K562 (cell line): ENCODE measurements at regions not wholly inside any gene's neighbourhood (a gene's known extent, or its start where the extent isn't known, plus 50 kb on each side); places are given as distances from the start of the nearest gene placed in this dataset.

Experiments used
- ATAC-seq: fragments of 200-7000 bp; cut with Tn5 transposase; 3 replicates; pipeline ENCODE4 v1.9.1; 2020; ENCODE audit warnings: moderate library complexity
- BruUV-seq: library from RNA; stranded (reverse); fragments of 400-500 nt; replicated peaks from 2 replicates; lab custom pipeline; 2021; lab: Mats Ljungman, UMichigan
- CTCF ChIA-PET: fragments of 300-600 bp; formaldehyde crosslinking; extraction: SDS; loops from one replicate; lab custom pipeline; 2021; ENCODE audit warnings: low intra/inter-chr PET ratio; lab: Yijun Ruan, JAX
- POLR2A ChIA-PET: fragments of 300-600, 350-650 bp; sonication (Branson Sonifier 250); formaldehyde crosslinking; extraction: SDS; loops from one replicate; lab custom pipeline; 2021; ENCODE audit warnings: antibody characterized with exemption, inconsistent platforms; lab: Yijun Ruan, JAX
- DNase-seq, 4 experiments: peaks; one replicate each; pipeline versions ENCODE4 v3.0.0 to v3.0.0-alpha.2; 2011 to 2018; ENCODE audit warnings: low spot score in 3 of 4, mixed read lengths in 3 of 4; ENCODE audit errors: extremely low read depth in 1 of 4
- FAIRE-seq: peaks from 2 replicates; lab custom pipeline; 2011; peaks lifted over from hg19 to GRCh38; lab: Jason Lieb, UNC
- H2AFZ ChIP-seq: 2 replicates; pipeline ENCODE4 v1.6.0; 2011; ENCODE audit warnings: low read depth, low read length, control low read depth, inconsistent platforms
- H3K27ac ChIP-seq: fragments of 200-600 bp; 3 replicates; pipeline ENCODE4 v1.8.0; 2011; ENCODE audit warnings: low read depth, mild to moderate bottlenecking, control low read depth, inconsistent platforms, low read length, moderate library complexity, mixed read lengths; ENCODE audit errors: extremely low read depth
- H3K27me3 ChIP-seq, 2 experiments: fragments of 300-600 bp in 1 of 2; 2 replicates in 1 of 2; 3 replicates in 1 of 2; pipeline versions ENCODE4 v1.6.0 to v1.8.0; 2011; ENCODE audit warnings: inconsistent platforms in 2 of 2, low read length in 2 of 2, mild to moderate bottlenecking in 1 of 2, mixed read lengths in 1 of 2, moderate library complexity in 1 of 2; ENCODE audit not compliant: control insufficient read depth in 2 of 2, insufficient read depth in 2 of 2
- H3K36me3 ChIP-seq: fragments of 300-600 bp; 3 replicates; pipeline ENCODE4 v1.8.0; 2011; ENCODE audit warnings: mild to moderate bottlenecking, low read length, inconsistent platforms; ENCODE audit not compliant: control insufficient read depth, insufficient read depth
- H3K4me1 ChIP-seq, 2 experiments: fragments of 200-600 bp in 1 of 2; replicated peaks in 1 of 2; 2 replicates in 1 of 2; 3 replicates in 1 of 2; pipeline versions ENCODE4 v1.5.1 to v1.8.0; 2011; ENCODE audit warnings: inconsistent platforms in 2 of 2, low read length in 2 of 2, mild to moderate bottlenecking in 1 of 2, mixed read lengths in 1 of 2, moderate library complexity in 1 of 2; ENCODE audit not compliant: control insufficient read depth in 2 of 2, insufficient read depth in 2 of 2
- H3K4me2 ChIP-seq: 2 replicates; pipeline ENCODE4 v1.6.1; 2011; ENCODE audit warnings: low read length, control low read depth, inconsistent platforms, mixed read lengths; ENCODE audit not compliant: insufficient read depth
- H3K4me3 ChIP-seq: fragments of 200-600 bp; sonication (generic), shearing (Covaris generic); 2 replicates; pipeline ENCODE4 v1.5.1; 2016; ENCODE audit warnings: control low read depth, inconsistent platforms
- H3K79me2 ChIP-seq: fragments of 200-600 bp; 3 replicates; pipeline ENCODE4 v1.8.0; 2011; ENCODE audit warnings: low read length, inconsistent platforms; ENCODE audit not compliant: control insufficient read depth, insufficient read depth
- H3K9ac ChIP-seq, 2 experiments: 2 replicates each; pipeline versions ENCODE4 v1.6.0 to v1.6.1; 2011; ENCODE audit warnings: low read depth in 2 of 2, low read length in 2 of 2, control low read depth in 1 of 2, inconsistent platforms in 1 of 2, mild to moderate bottlenecking in 1 of 2, mixed read lengths in 1 of 2; ENCODE audit not compliant: insufficient read depth in 1 of 2
- H3K9me1 ChIP-seq: one replicate; pipeline ENCODE4 v1.6.0; 2011; ENCODE audit warnings: inconsistent platforms, mild to moderate bottlenecking, low read length, moderate library complexity; ENCODE audit not compliant: control insufficient read depth, insufficient read depth
- H3K9me3 ChIP-seq: replicated peaks from 2 replicates; pipeline ENCODE4 v1.5.1; 2011; ENCODE audit warnings: low read depth, low read length, inconsistent platforms; ENCODE audit not compliant: control insufficient read depth, insufficient read depth
- H4K20me1 ChIP-seq: replicated peaks from 2 replicates; pipeline ENCODE4 v1.6.1; 2011; ENCODE audit warnings: low read length, inconsistent platforms, mixed read lengths; ENCODE audit not compliant: control insufficient read depth, insufficient read depth
- BCOR ChIP-seq: fragments of 450-650 bp; IDR thresholded peaks from 2 replicates; pipeline ENCODE4 v1.6.1; 2016
- SIX5 ChIP-seq, 2 experiments: IDR thresholded peaks; 2 replicates each; pipeline ENCODE4 v1.6.1; 2011; ENCODE audit warnings: low read length in 2 of 2, borderline replicate concordance in 1 of 2, low read depth in 1 of 2, mild to moderate bottlenecking in 1 of 2, moderate library complexity in 1 of 2; ENCODE audit not compliant: insufficient read depth in 1 of 2
- WGBS: fragments of 100-300 bp; shearing (Covaris generic); methylation state at CpG from one replicate; pipeline ENCODE4 v1.1.6; 2016; ENCODE audit warnings: low coverage, mixed read lengths; ENCODE audit not compliant: insufficient coverage; ENCODE audit errors: missing lambda C conversion rate; 5-methylcytosine and 5-hydroxymethylcytosine counted together
- in situ Hi-C: fragments of 300-500 bp; cut with MboI; formaldehyde crosslinking; loops from 4 replicates; pipeline ENCODE4 v1.15.0; 2018; ENCODE audit warnings: inconsistent platforms, mixed read lengths
- intact Hi-C: fragments of 100-400 bp; cut with micrococcal nuclease; formaldehyde crosslinking; loops from 2 replicates; pipeline ENCODE4 v1.14.2; 2022
- TF ChIP-seq, protein P1 (sequence below): fragments of 450-650 bp; formaldehyde crosslinking; IDR thresholded peaks from 2 replicates; pipeline ENCODE4 v1.4.0; 2020; ENCODE audit warnings: mild to moderate bottlenecking, moderate library complexity
- TF ChIP-seq, protein P2 (sequence below), 2 experiments: IDR thresholded peaks; 2 replicates each; pipeline ENCODE4 v1.6.1; 2012; ENCODE audit warnings: improper control_type of control experiment in 2 of 2, low read depth in 2 of 2, low read length in 2 of 2, borderline replicate concordance in 1 of 2
- TF ChIP-seq, protein P3 (sequence below): IDR thresholded peaks from 3 replicates; pipeline ENCODE4 v1.6.1; 2011; ENCODE audit warnings: borderline replicate concordance, mild to moderate bottlenecking; ENCODE audit not compliant: insufficient read length, insufficient read depth

DNA sequence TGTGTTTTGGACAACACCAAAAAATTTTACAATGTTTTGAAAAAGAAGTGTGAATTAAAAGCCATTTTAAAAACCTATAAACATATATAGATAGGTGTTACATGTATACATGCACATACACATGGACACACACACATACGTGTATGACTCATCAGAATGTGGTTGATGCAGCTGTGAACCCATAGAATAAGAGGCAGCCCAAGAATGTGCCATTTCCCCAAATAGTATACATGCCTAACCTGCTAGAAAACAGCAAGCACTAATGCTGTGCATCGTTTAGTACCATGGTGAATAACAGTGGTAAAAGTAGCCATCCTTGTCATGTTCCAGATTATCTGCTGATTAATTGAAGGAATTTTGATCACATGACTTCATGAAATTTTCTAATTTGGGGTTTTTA is 149.0 kb downstream of the DSEL start (continued):
- TF ChIP-seq, protein P1, sequence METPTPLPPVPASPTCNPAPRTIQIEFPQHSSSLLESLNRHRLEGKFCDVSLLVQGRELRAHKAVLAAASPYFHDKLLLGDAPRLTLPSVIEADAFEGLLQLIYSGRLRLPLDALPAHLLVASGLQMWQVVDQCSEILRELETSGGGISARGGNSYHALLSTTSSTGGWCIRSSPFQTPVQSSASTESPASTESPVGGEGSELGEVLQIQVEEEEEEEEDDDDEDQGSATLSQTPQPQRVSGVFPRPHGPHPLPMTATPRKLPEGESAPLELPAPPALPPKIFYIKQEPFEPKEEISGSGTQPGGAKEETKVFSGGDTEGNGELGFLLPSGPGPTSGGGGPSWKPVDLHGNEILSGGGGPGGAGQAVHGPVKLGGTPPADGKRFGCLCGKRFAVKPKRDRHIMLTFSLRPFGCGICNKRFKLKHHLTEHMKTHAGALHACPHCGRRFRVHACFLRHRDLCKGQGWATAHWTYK (CRISPR knock-in tag) = no peak
- no peak for TF ChIP-seq SIX5 (IDR thresholded peaks at IDR 0.05; ENCODE audit: borderline replicate concordance in 1 of 2, insufficient read depth in 1 of 2, low read depth in 1 of 2, low read length in 2 of 2)
- TF ChIP-seq, protein P2, sequence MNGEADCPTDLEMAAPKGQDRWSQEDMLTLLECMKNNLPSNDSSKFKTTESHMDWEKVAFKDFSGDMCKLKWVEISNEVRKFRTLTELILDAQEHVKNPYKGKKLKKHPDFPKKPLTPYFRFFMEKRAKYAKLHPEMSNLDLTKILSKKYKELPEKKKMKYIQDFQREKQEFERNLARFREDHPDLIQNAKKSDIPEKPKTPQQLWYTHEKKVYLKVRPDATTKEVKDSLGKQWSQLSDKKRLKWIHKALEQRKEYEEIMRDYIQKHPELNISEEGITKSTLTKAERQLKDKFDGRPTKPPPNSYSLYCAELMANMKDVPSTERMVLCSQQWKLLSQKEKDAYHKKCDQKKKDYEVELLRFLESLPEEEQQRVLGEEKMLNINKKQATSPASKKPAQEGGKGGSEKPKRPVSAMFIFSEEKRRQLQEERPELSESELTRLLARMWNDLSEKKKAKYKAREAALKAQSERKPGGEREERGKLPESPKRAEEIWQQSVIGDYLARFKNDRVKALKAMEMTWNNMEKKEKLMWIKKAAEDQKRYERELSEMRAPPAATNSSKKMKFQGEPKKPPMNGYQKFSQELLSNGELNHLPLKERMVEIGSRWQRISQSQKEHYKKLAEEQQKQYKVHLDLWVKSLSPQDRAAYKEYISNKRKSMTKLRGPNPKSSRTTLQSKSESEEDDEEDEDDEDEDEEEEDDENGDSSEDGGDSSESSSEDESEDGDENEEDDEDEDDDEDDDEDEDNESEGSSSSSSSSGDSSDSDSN (IDR thresholded peaks at IDR 0.05; ENCODE audit: borderline replicate concordance in 1 of 2, low read depth in 2 of 2, low read length in 2 of 2) = no peak
- TF ChIP-seq, protein P3, sequence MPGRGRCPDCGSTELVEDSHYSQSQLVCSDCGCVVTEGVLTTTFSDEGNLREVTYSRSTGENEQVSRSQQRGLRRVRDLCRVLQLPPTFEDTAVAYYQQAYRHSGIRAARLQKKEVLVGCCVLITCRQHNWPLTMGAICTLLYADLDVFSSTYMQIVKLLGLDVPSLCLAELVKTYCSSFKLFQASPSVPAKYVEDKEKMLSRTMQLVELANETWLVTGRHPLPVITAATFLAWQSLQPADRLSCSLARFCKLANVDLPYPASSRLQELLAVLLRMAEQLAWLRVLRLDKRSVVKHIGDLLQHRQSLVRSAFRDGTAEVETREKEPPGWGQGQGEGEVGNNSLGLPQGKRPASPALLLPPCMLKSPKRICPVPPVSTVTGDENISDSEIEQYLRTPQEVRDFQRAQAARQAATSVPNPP = no peak

DNA sequence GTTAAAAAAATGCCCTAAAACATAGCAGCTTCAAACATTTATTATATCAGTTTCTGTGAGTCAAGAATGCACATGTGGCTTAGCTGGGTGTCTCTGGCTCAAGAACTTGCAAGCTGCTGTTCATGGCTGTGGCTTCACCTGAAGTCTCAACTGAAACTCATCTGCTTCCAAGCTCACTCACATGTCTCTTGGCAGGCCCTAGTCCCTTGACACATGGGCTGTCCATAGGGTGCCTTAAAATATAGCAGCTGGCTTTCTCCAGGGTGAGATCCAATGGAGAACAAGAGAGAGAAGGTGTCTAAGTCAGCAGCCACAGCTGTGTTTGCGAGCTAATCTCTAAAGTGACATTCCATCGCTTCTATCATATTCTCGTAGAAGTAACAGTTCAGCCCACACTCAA is 152.8 kb downstream of the DSEL start:
- ATAC-seq (no peak), DNase-seq (no peak), FAIRE-seq (no peak)
- Histone ChIP-seq H3K79me2 (no peaks in the 10 kb centered on the region), H3K9me1 (no peaks in the 10 kb centered on the region), H2AFZ (no peak overlapping the region), H3K27me3 (no peaks in the 10 kb centered on the region), H4K20me1 (no peaks in the 10 kb centered on the region), H3K4me1 (no peaks in the 10 kb centered on the region), H3K4me2 (no peak overlapping the region), H3K9me3 (no peaks in the 10 kb centered on the region), H3K27ac (no peak overlapping the region), H3K9ac (no peak overlapping the region), H3K4me3 (no peak overlapping the region), H3K36me3 (no peaks in the 10 kb centered on the region)
- no TSS peak for BruUV-seq
- CTCF ChIA-PET = no interaction called here
- WGBS = 0% methylated on average over 3 of the region's 3 CpGs
- no peak for TF ChIP-seq BCOR
- in situ Hi-C loops (no loop called here), intact Hi-C loops (no loop called here)
- POLR2A ChIA-PET = no interaction called here
